ENCODE measurements at regions not wholly inside any gene's neighbourhood (a gene's known extent, or its start where the extent isn't known, plus 50 kb on each side); places are given as distances from the start of the nearest gene placed in this dataset.
"Not testable (repeated sequence)": the region's sequence is repeated elsewhere in the genome, so short reads cannot be mapped to it uniquely, and the experiment has no call there.

GRCh38 chr14:103232031-103232808 is 101.8 kb upstream of the EIF5 start:
- no peak for FAIRE-seq
- DNase-seq (ENCODE audit: insufficient read length, low spot score) = no peak
- TF ChIP-seq, protein P1, sequence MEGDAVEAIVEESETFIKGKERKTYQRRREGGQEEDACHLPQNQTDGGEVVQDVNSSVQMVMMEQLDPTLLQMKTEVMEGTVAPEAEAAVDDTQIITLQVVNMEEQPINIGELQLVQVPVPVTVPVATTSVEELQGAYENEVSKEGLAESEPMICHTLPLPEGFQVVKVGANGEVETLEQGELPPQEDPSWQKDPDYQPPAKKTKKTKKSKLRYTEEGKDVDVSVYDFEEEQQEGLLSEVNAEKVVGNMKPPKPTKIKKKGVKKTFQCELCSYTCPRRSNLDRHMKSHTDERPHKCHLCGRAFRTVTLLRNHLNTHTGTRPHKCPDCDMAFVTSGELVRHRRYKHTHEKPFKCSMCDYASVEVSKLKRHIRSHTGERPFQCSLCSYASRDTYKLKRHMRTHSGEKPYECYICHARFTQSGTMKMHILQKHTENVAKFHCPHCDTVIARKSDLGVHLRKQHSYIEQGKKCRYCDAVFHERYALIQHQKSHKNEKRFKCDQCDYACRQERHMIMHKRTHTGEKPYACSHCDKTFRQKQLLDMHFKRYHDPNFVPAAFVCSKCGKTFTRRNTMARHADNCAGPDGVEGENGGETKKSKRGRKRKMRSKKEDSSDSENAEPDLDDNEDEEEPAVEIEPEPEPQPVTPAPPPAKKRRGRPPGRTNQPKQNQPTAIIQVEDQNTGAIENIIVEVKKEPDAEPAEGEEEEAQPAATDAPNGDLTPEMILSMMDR (IDR thresholded peaks at IDR 0.05; ENCODE audit: insufficient read depth, missing control alignments) = no peak

DNA sequence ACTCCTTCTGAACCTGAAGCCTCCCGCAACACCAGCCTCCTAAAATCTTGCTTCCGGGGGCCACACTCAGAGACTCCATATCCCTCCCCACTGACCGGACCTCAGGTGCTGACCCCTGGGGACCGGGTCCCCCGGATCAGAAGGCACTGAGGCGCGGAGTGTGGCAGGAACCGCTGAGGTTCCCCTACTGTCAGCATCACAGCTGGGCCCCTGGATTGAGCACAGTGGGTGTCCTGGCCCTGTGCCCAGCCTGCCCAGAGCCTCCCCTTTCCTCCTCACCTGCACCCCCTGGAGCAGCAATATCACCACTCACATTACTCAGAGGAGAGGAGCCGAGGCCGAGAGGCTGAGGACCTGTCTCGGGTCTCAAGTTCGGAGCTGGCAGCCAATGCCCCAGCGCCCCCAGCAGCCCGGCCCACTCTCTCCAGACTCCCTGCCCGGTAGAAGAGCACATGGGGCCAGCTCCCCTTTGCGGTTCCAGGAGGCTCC is 101.2 kb upstream of the EIF5 start:
- no peak for DNase-seq (ENCODE audit: insufficient read length, low spot score)
- TF ChIP-seq, protein P1 (IDR thresholded peaks at IDR 0.05; ENCODE audit: insufficient read depth, missing control alignments) = no peak
- FAIRE-seq = no peak

DNA sequence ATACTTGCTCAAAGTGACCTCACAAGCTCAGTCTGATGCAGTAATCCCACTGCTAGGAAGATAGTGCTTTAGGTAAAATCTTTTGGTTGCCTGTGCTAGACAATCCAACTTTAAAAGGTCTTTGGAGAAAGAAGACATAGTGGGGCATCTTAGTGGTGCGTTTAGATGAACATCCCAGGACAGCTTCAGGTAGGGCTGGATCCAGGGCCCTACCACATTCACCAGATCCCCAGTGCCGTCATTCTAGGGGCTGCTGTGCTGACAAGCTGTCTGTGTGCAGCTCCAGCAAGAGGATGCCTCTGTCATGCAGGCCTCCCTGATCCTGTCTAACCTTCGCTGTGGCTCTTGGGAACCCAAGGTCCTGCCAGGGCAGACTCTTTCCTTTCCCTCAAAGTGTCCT is 100.7 kb upstream of the EIF5 start:
- no peak for DNase-seq (ENCODE audit: insufficient read length, low spot score)
- no peak for FAIRE-seq
- TF ChIP-seq, protein P1 (IDR thresholded peaks at IDR 0.05; ENCODE audit: insufficient read depth, missing control alignments) = no peak

- DNase-seq (ENCODE audit: insufficient read length, low spot score); FAIRE-seq: not testable (repeated sequence)
Measured at GRCh38 chr14:103234826-103235225, 99.2 kb upstream of the EIF5 start.

GRCh38 chr14:103235506-103235905 is 98.5 kb upstream of the EIF5 start:
- DNase-seq (ENCODE audit: insufficient read length, low spot score) = not testable (repeated sequence)
- FAIRE-seq = peak; percentile 86

DNA sequence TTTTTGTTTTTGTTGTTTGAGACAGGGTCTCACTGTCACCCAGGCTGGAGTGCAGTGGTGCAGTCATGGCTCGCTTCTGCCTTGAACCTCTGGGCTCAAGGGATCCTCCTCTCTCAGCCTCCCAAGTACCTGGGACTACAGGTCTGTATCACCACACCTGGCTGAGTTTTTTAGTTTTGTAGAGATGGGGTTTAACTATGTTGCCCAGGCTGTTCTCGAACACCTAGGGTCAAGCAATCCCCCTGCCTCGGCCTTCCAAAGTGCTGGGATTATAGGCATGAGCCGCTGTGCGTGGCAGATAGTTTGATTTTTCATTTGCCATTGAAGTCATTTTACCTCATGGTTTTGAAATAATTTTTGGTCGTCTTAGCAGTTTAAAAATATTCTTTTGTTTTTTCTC is 94.3 kb upstream of the EIF5 start:
- TF ChIP-seq, protein P1 (IDR thresholded peaks at IDR 0.05; ENCODE audit: insufficient read depth, missing control alignments) = no peak
- FAIRE-seq (no peak), DNase-seq (ENCODE audit: insufficient read length, low spot score) (no peak)

DNA sequence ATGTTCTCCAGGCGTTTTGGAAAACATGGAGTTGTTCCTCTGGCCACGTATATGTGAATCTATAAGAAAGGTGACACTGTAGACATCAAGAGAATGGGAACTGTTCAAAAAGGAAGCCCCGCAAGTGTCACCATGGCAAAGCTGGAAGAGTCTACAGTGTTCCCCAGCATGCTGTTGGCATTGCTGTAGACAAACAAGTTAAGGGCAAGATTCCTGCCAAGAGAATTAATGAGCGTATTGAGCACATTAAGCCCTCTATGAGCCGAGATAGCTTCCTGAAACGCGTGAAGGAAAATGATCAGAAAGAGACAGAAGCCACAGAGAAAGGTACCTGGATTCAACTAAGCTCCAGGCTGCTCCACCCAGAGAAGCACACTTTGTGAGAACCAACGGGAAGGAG is 92.5 kb upstream of the EIF5 start:
- no peak for FAIRE-seq
- no peak for DNase-seq (ENCODE audit: insufficient read length, low spot score)

More for the DNA sequence above, 92.5 kb upstream of the EIF5 start:
- TF ChIP-seq, protein P1 (IDR thresholded peaks at IDR 0.05; ENCODE audit: insufficient read depth, missing control alignments) = no peak

Data from D721Med (cell line).